SH-SY5Y (cell line): ENCODE measurements at regions not wholly inside any gene's neighbourhood (a gene's known extent, or its start where the extent isn't known, plus 50 kb on each side); places are given as distances from the start of the nearest gene placed in this dataset.

Experiments used
- GATA2 ChIP-seq: IDR thresholded peaks from 2 replicates; pipeline ENCODE4 v1.6.1; 2011; ENCODE audit warnings: mild to moderate bottlenecking, low read depth, low read length
- GATA3 ChIP-seq: IDR thresholded peaks from 2 replicates; pipeline ENCODE4 v1.6.1; 2011; ENCODE audit warnings: low read depth, mild to moderate bottlenecking, low read length, moderate library complexity

GRCh38 chr15:95853350-95853749 lies 477.1 kb upstream of the NR2F2 start:
- TF ChIP-seq GATA2 (no peak), GATA3 (no peak)

DNA sequence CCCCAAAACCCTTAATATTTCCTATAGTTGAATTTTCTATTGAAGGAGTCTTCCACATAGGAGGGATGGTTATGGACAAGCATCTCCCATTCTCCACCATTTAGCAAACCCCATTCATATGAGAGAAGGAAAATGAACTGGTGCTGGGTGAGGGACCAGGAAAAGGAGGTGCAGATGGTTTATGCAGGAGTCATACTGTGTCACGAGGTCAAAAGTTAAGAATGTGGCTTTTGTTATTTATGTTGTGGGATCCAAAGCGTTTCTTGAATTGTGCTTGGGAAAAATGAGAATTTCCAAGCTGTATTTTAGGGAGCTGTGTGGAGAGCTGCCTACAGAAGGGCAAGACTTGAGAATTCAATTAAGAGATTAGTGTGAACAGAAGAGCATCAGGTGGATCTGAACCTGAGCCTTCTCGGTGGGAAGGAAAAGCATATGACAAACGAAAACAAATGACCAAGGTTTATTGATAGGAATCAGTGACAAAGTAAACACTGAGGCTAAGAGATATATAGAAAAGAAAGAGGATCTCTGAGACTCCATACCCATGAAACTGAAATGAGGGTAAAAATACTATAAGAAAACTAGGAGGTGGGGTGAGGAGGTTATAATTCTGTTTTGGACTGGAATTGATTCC lies 473.3 kb upstream of the NR2F2 start:
- TF ChIP-seq GATA3 (no peak), GATA2 (no peak)

- TF ChIP-seq GATA2, result no peak
- no peak for TF ChIP-seq GATA3
Measured at GRCh38 chr15:95857758-95858157, 472.7 kb upstream of the NR2F2 start.

- TF ChIP-seq GATA2 (no peak), GATA3 (no peak)
Measured at GRCh38 chr15:95860406-95860805, 470.1 kb upstream of the NR2F2 start.

DNA sequence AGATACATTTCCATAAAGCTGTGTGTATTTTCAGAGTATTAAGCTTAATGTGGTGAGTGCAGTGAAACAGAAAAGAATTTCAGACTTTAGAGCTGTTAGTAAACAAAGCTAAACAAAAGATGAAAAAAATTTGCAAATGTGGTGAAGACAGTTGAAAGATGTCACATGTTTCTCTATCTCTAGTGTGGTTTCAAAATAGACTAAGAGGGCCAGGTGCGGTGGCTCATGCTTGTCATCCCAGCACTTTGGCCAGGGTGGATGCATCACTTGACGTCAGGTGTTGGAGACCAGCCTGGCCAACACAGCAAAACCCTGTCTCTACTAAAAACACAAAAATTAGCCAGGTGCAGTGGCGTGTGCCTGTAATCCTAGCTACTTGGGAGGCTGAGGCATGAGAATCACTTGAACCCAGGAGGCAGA lies 466.0 kb upstream of the NR2F2 start:
- TF ChIP-seq GATA2 (no peak), GATA3 (no peak)

- TF ChIP-seq GATA3 (no peak), GATA2 (no peak)
Measured at GRCh38 chr15:95865330-95865739, 465.2 kb upstream of the NR2F2 start.

GRCh38 chr15:95866711-95867440 lies 463.6 kb upstream of the NR2F2 start:
- TF ChIP-seq GATA3 (no peak), GATA2 (no peak)

DNA sequence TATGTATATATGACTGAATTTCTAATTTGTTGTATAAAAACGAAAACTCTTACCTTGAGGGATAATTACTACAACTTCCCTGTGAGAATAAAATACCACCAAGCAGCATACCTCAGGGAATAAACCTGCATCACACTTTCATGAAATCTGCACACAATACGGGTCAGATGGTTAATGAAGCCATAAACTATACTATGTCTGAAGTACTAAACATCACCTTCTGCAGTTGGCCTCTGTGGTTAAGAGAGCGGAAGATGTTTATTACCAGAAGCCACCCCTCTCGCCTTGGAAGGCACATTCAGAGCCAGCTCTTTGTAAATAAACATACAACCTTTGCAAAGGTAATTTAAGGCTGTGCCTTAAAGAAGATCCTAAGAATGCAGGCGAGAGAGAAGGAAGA lies 462.1 kb upstream of the NR2F2 start:
- TF ChIP-seq GATA2 (no peak), GATA3 (no peak)

- no peak for TF ChIP-seq GATA2
- TF ChIP-seq GATA3, result no peak
Measured at GRCh38 chr15:95868970-95869369, 461.5 kb upstream of the NR2F2 start.

DNA sequence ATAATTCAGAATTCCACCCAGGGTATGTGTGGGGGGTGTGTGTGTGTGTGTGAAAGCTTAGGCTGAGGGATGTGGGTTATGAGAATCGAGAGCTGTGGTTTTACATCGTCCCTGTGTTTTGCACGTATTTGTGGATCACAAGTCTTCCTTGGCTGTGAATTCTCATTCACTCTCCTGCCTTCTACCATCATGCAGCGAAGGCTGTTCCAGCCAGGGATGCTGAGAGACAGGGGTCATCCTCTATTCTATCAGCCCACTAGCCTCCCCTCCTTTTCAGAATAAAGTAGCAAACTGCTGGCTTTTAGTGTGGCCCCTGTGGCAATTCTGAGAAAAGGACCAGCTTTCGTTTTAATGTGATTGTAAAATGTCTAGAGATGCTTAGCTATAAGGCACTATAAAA lies 460.6 kb upstream of the NR2F2 start:
- TF ChIP-seq GATA3, result no peak
- no peak for TF ChIP-seq GATA2

DNA sequence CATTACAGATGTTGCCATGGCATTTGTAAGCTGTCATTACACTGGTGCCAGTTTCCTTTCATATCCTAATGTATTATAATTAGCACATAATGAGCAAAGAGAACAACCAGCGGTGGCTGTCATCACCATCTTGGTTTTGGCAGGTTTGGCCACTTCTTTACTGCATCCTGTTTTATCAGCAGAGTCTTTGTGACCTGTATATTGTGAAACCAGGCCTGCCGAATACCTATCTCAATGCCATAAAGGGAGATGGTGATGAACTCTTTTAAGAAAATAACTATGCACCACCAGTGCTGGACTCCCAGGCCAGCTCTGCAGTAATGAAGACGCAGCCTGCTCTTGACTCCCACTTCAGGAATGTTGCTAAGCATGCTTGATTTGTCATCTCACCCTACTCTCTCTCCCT lies 458.1 kb upstream of the NR2F2 start:
- no peak for TF ChIP-seq GATA2
- no peak for TF ChIP-seq GATA3

DNA sequence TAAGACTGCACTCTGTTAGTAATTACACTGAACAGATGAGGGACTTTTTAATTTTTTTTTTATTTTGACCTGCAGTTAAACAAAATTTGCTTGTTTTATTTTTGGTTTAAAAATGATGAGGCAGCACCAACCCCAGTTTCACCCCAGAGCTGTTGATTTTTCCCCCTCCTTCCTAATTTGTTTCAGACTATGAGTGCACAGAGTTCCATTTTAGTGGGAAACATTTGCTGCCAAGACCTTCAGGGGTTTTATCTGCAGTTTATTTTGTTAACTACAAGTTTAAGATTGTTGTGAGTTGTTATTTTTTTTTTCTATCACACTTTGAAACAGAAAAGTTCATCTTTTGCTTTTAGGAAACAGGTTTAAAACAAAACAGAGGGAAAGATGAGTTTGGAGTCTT lies 455.9 kb upstream of the NR2F2 start:
- no peak for TF ChIP-seq GATA3
- no peak for TF ChIP-seq GATA2

- TF ChIP-seq GATA2, result no peak
- TF ChIP-seq GATA3, result no peak
Measured at GRCh38 chr15:95875121-95875643, 455.3 kb upstream of the NR2F2 start.

DNA sequence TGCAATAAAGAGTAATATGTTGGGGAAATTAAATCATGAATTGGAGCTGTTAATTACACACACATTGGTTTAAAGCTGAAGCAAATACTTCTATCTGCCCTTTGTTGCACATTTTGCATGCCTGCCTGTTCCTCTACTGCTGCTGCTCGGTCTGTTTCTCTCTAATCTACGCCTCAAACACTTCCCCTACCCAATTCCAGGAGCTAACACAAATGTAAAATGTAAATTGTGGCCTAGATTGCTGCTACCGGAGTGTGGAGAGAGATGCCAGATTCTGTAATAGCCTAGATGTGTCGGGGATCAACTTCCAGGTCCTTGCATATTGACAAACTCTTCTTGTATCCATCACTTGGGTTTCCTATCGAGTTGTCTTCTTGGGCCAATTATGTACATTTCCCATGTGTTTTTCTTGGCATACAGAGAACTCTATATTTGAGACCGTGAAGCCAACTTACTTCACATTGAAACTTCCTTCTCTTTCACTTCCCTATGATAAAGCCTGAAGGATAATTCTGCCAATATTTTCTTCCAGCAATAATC lies 450.4 kb upstream of the NR2F2 start:
- no peak for TF ChIP-seq GATA3
- TF ChIP-seq GATA2, result no peak

- TF ChIP-seq GATA3 (no peak), GATA2 (no peak)
Measured at GRCh38 chr15:95880630-95881029, 449.9 kb upstream of the NR2F2 start.

- no peak for TF ChIP-seq GATA3
- TF ChIP-seq GATA2, result no peak
Measured at GRCh38 chr15:95883064-95883463, 447.4 kb upstream of the NR2F2 start.

GRCh38 chr15:95884276-95884675 lies 446.2 kb upstream of the NR2F2 start:
- TF ChIP-seq GATA3 (no peak), GATA2 (no peak)
